ENCODE measurements at regions not wholly inside any gene's neighbourhood (a gene's known extent, or its start where the extent isn't known, plus 50 kb on each side); places are given as distances from the start of the nearest gene placed in this dataset.

DNA sequence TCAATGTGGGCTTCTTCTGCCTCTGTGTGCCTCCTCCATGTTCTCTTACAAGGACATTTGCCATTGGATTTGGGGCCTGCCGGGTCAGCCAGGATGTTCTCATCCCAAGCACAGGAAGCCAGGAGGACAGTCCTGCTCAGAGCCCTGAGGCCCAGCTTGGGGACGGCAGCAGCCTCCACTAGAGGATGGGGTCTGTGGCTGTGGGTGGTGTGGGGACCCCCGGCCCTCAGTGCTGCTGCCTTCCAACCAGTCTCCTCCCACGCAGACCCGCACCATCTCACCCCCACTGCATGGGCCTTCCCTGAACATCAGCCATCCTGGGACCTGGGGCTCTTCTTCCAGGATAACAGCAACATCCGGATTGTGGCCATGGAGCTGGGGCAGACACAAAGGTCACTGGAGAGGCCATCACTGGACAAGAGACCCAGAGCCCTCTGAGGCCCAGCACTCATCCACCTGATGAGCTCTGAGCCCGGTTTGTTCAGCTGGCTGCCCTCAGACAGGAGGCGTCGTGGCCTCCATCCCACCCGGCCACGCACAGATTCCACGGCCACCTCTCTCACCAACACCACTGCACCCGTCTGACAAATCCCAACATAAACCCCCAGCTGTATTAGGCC, 56.5 kb upstream of the C14orf180 start:
- no peak for DNase-seq

DNA sequence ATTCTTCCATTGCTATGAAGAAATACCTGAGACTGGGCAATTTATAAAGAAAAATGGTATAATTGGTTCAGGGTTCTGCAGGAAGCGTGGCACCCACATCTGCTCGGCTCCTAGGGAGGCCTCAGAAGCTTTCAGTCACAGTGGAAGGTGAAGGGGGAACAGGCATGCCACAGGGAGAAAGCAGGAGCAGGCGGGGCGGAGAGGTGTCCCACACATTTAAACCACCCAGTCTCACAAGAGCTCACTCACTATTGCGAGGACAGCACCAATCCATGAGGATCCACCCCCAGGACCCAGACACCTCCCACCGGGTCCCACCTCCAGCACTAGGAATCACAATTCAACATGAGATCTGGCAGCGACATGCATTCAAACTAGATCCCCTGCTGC, 56.0 kb upstream of the C14orf180 start:
- DNase-seq = no peak

- no peak for DNase-seq
Observed at GRCh38 chr14:104524726-104525125, 54.8 kb upstream of the C14orf180 start.

- no peak for DNase-seq
Observed at GRCh38 chr14:104526723-104527645, 52.6 kb upstream of the C14orf180 start.

- DNase-seq = no peak
Observed at GRCh38 chr14:104527857-104528459, 51.6 kb upstream of the C14orf180 start.

DNA sequence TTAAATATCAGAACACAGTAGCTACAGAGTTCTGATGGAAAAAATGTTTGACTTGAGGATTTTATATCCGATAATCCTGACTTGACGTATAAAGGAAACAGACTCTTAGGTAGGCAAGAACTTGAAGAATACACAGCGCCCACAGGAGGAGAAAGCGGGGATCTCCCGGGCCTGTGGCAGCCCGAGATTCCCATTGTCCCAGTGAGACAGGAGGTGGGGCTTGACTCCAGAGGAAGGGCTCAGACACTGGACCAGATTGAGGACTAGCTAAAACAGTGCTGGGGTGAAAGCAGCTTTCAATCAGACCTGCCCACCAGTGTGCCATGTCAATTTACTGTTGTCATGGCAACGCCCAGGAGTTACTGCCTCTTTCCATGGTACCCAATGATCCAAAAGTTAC, 51.1 kb upstream of the C14orf180 start:
- DNase-seq = no peak
